H1 (cell line): ENCODE measurements at regions not wholly inside any gene's neighbourhood (a gene's known extent, or its start where the extent isn't known, plus 50 kb on each side); places are given as distances from the start of the nearest gene placed in this dataset.
A peak's percentile ranks its signal among the peaks of the same experiment; 100 is the strongest.

Experiments used
- CTCF ChIA-PET: fragments of 300-600 bp; sonication (Branson Sonifier 250); formaldehyde crosslinking; loops from one replicate; lab custom pipeline; 2021; ENCODE audit not compliant: partially characterized antibody; lab: Charles Lee
- POLR2A ChIA-PET: fragments of 300-600 bp; sonication (Branson Sonifier 250); formaldehyde crosslinking; loops from one replicate; lab custom pipeline; 2021; ENCODE audit warnings: inconsistent platforms; ENCODE audit not compliant: partially characterized antibody; lab: Charles Lee
- DNase-seq, 2 experiments: peaks; one replicate each; pipeline versions ENCODE4 v3.0.0 to v3.0.0-alpha.2; 2010 to 2022; ENCODE audit warnings: low spot score in 2 of 2, low read depth in 1 of 2, mixed read lengths in 1 of 2
- FAIRE-seq: peaks from 2 replicates; lab custom pipeline; 2011; peaks lifted over from hg19 to GRCh38; lab: Jason Lieb, UNC
- H2AFZ ChIP-seq: 2 replicates; pipeline ENCODE4 v1.8.1; 2012; ENCODE audit warnings: low read length, inconsistent platforms
- H2AK5ac ChIP-seq: 2 replicates; pipeline ENCODE4 v1.6.1; 2013; ENCODE audit warnings: low read depth, low read length
- H2BK120ac ChIP-seq: replicated peaks from 2 replicates; pipeline ENCODE3; 2013; ENCODE audit warnings: low read depth, low read length, inconsistent platforms
- H2BK12ac ChIP-seq: 2 replicates; pipeline ENCODE4 v1.6.1; 2013; ENCODE audit warnings: low read depth, low read length
- H2BK15ac ChIP-seq: 2 replicates; pipeline ENCODE4 v1.6.1; 2013; ENCODE audit warnings: low read length
- H2BK20ac ChIP-seq: 2 replicates; pipeline ENCODE4 v1.6.1; 2013; ENCODE audit warnings: low read length
- H2BK5ac ChIP-seq: 2 replicates; pipeline ENCODE4 v1.6.1; 2013; ENCODE audit warnings: low read depth, low read length
- H3K14ac ChIP-seq: 2 replicates; pipeline ENCODE4 v1.6.1; 2013; ENCODE audit warnings: inconsistent platforms; ENCODE audit not compliant: insufficient read length
- H3K18ac ChIP-seq: 2 replicates; pipeline ENCODE4 v1.6.1; 2013; ENCODE audit warnings: low read length; ENCODE audit errors: extremely low read depth
- H3K23ac ChIP-seq: 2 replicates; pipeline ENCODE4 v1.6.1; 2013; ENCODE audit warnings: inconsistent platforms; ENCODE audit not compliant: insufficient read length
- H3K23me2 ChIP-seq: 2 replicates; pipeline ENCODE4 v1.6.1; 2013; ENCODE audit warnings: low read depth, low read length
- H3K27ac ChIP-seq: 2 replicates; pipeline ENCODE4 v1.6.1; 2011; ENCODE audit warnings: low read depth, low read length, inconsistent platforms
- H3K27me3 ChIP-seq, 4 experiments: replicated peaks in 1 of 4; 1 replicate in 1 of 4; 2 replicates in 3 of 4; pipeline versions ENCODE4 v1.6.1 to v1.8.1; 2011 to 2013; ENCODE audit warnings: low read length in 3 of 4, mild to moderate bottlenecking in 3 of 4, inconsistent platforms in 2 of 4, mixed read lengths in 2 of 4, moderate library complexity in 1 of 4; ENCODE audit not compliant: control insufficient read depth in 3 of 4, insufficient read depth in 3 of 4; ENCODE audit errors: extremely low read depth in 1 of 4
- H3K36me3 ChIP-seq, 4 experiments: 2 replicates each; pipeline versions ENCODE4 v1.6.1 to v1.8.1; 2011 to 2013; ENCODE audit warnings: mild to moderate bottlenecking in 4 of 4, low read length in 3 of 4, moderate library complexity in 2 of 4, control low read depth in 1 of 4, inconsistent platforms in 1 of 4; ENCODE audit not compliant: insufficient read depth in 4 of 4, control insufficient read depth in 2 of 4
- H3K4ac ChIP-seq: replicated peaks from 2 replicates; pipeline ENCODE3; 2013; ENCODE audit warnings: low read length, low read depth, mixed read lengths, inconsistent platforms; ENCODE audit not compliant: insufficient read length
- H3K4me1 ChIP-seq, 4 experiments: replicated peaks in 1 of 4; 1 replicate in 1 of 4; 2 replicates in 3 of 4; pipeline versions ENCODE4 v1.6.1 to v1.8.1; 2011 to 2013; ENCODE audit warnings: low read length in 3 of 4, inconsistent platforms in 2 of 4, mixed read lengths in 1 of 4; ENCODE audit not compliant: insufficient read depth in 4 of 4, control insufficient read depth in 3 of 4
- H3K4me2 ChIP-seq, 2 experiments: 2 replicates each; pipeline versions ENCODE4 v1.6.1 to v1.8.1; 2011 to 2013; ENCODE audit warnings: low read depth in 2 of 2, low read length in 2 of 2, control low read depth in 1 of 2, inconsistent platforms in 1 of 2, mild to moderate bottlenecking in 1 of 2; ENCODE audit not compliant: insufficient read depth in 1 of 2
- H3K4me3 ChIP-seq, 4 experiments: fragments of 200-600, 300-600 bp in 1 of 4; sonication (generic), shearing (Covaris generic), sonication (Bioruptor Twin) in 1 of 4; 2 replicates each; pipeline versions ENCODE4 v1.5.1 to v1.8.1; 2011 to 2016; ENCODE audit warnings: low read length in 4 of 4, low read depth in 3 of 4, control low read depth in 2 of 4, inconsistent platforms in 2 of 4, mild to moderate bottlenecking in 2 of 4, mixed read lengths in 1 of 4, moderate library complexity in 1 of 4; ENCODE audit not compliant: insufficient read depth in 2 of 4; ENCODE audit errors: extremely low read depth in 1 of 4
- H3K56ac ChIP-seq: replicated peaks from 2 replicates; pipeline ENCODE3; 2013; ENCODE audit warnings: low read depth, mild to moderate bottlenecking, mixed read lengths, low read length, inconsistent platforms; ENCODE audit not compliant: insufficient read length
- H3K79me1 ChIP-seq: 2 replicates; pipeline ENCODE4 v1.6.1; 2013; ENCODE audit warnings: low read depth, low read length, control low read depth
- H3K79me2 ChIP-seq, 2 experiments: 2 replicates each; pipeline versions ENCODE4 v1.6.1 to v1.8.1; 2012 to 2013; ENCODE audit warnings: low read length in 2 of 2, mild to moderate bottlenecking in 2 of 2, inconsistent platforms in 1 of 2; ENCODE audit not compliant: insufficient read depth in 2 of 2, control insufficient read depth in 1 of 2
- H3K9ac ChIP-seq, 4 experiments: replicated peaks in 1 of 4; 1 replicate in 1 of 4; 2 replicates in 3 of 4; pipeline versions ENCODE4 v1.6.1 to v1.8.1; 2011 to 2013; ENCODE audit warnings: low read depth in 3 of 4, low read length in 3 of 4, control low read depth in 2 of 4, mild to moderate bottlenecking in 2 of 4, moderate library complexity in 2 of 4, inconsistent platforms in 1 of 4; ENCODE audit errors: extremely low read depth in 1 of 4
- H3K9me3 ChIP-seq, 2 experiments: 2 replicates each; pipeline versions ENCODE4 v1.6.1 to v1.8.1; 2012 to 2013; ENCODE audit warnings: mild to moderate bottlenecking in 2 of 2, moderate library complexity in 2 of 2, control low read depth in 1 of 2, inconsistent platforms in 1 of 2, low read depth in 1 of 2, low read length in 1 of 2, mixed read lengths in 1 of 2; ENCODE audit not compliant: insufficient read depth in 2 of 2
- H4K20me1 ChIP-seq, 2 experiments: replicated peaks in 1 of 2; 2 replicates each; pipeline versions ENCODE3 to v1.8.1; 2011 to 2013; ENCODE audit warnings: inconsistent platforms in 2 of 2, low read length in 2 of 2, mild to moderate bottlenecking in 1 of 2; ENCODE audit not compliant: insufficient read depth in 2 of 2, control insufficient read depth in 1 of 2
- H4K5ac ChIP-seq: 2 replicates; pipeline ENCODE4 v1.6.1; 2013; ENCODE audit warnings: low read length, low read depth, mixed read lengths, inconsistent platforms; ENCODE audit not compliant: insufficient read length
- H4K8ac ChIP-seq: 2 replicates; pipeline ENCODE4 v1.8.0; 2013; ENCODE audit warnings: mild to moderate bottlenecking, moderate library complexity, low read length, inconsistent platforms; ENCODE audit not compliant: insufficient read depth; ENCODE audit errors: extremely low read depth
- H4K91ac ChIP-seq: replicated peaks from 2 replicates; pipeline ENCODE3; 2013; ENCODE audit warnings: low read length, mixed read lengths, inconsistent platforms; ENCODE audit not compliant: insufficient read length
- BRCA1 ChIP-seq: IDR thresholded peaks from 2 replicates; pipeline ENCODE4 v1.6.1; 2012; ENCODE audit warnings: low read depth, low read length, improper control_type of control experiment
- CREB1 ChIP-seq: IDR thresholded peaks from 2 replicates; pipeline ENCODE4 v1.6.1; 2012; ENCODE audit warnings: inconsistent platforms
- HDAC2 ChIP-seq, 2 experiments: fragments of 300-600 bp in 1 of 2; sonication (generic) in 1 of 2; IDR thresholded peaks; 2 replicates each; pipeline ENCODE4 v1.6.1; 2011 to 2012; ENCODE audit warnings: low read depth in 2 of 2, low read length in 2 of 2, mild to moderate bottlenecking in 2 of 2, moderate library complexity in 2 of 2, borderline replicate concordance in 1 of 2, inconsistent platforms in 1 of 2
- HDAC6 ChIP-seq: IDR thresholded peaks from one replicate; pipeline ENCODE4 v1.7.1; 2012; ENCODE audit warnings: low read depth, mild to moderate bottlenecking, inconsistent platforms, low read length, moderate library complexity
- KDM4A ChIP-seq: IDR thresholded peaks from one replicate; pipeline ENCODE4 v1.7.1; 2012; ENCODE audit warnings: low read depth, mild to moderate bottlenecking, moderate library complexity, low read length, inconsistent platforms; ENCODE audit not compliant: severe bottlenecking
- NRF1 ChIP-seq: IDR thresholded peaks from 2 replicates; pipeline ENCODE4 v1.6.1; 2011; ENCODE audit warnings: mild to moderate bottlenecking, low read depth, low read length, improper control_type of control experiment
- PHF8 ChIP-seq: fragments of 200-600 bp; sonication (generic); conservative IDR thresholded peaks from 2 replicates; pipeline ENCODE4 v1.7.1; 2012; ENCODE audit warnings: low read depth, mild to moderate bottlenecking, inconsistent platforms, low read length, moderate library complexity
- POLR2A ChIP-seq, 2 experiments: IDR thresholded peaks; 1 replicate in 1 of 2; 2 replicates in 1 of 2; pipeline ENCODE4 v1.6.1; 2011; ENCODE audit warnings: low read depth in 2 of 2, low read length in 2 of 2, mild to moderate bottlenecking in 2 of 2; ENCODE audit errors: control extremely low read depth in 1 of 2
- POU5F1 ChIP-seq: IDR thresholded peaks from 2 replicates; pipeline ENCODE4 v1.6.1; 2011; ENCODE audit warnings: low read depth, mild to moderate bottlenecking, low read length, moderate library complexity
- WGBS, 2 experiments: shearing (Covaris generic) in 1 of 2; methylation state at CpG; one replicate each; pipeline versions ENCODE4 v1.1.6 to v1.1.7; 2013 to 2015; ENCODE audit warnings: low lambda C conversion rate in 2 of 2, mixed read lengths in 2 of 2, inconsistent platforms in 1 of 2, low coverage in 1 of 2, missing lambda C conversion rate in 1 of 2; ENCODE audit not compliant: insufficient replicate concordance in 2 of 2, insufficient coverage in 1 of 2, insufficient read length in 1 of 2; ENCODE audit errors: extremely low coverage in 1 of 2, missing lambda C conversion rate in 1 of 2; 5-methylcytosine and 5-hydroxymethylcytosine counted together

DNA sequence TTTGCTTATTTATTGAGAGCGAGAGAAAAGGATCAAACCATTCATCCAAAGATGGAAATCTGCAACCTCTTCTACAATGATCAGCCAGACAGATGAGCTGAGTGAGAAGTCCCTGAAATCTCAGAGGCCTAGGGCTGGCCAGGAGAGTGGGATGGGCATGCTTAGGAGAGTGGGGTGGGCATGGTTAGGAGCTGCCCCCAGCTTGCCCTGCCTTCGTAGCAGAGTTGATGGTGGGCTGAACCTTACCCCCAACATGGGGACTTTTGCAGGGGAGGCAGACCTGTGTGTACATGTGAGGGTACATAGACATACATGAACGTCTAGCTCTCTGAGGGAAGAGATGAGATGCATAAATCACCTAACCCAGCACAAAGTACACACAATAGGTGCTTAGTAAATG lies 95.7 kb upstream of the ESRRB start:
- no peak overlapping the region for H3K4me2 ChIP-seq
- no peaks in the 10 kb centered on the region for H3K79me2 ChIP-seq
- no peaks in the 10 kb centered on the region for H3K9me3 ChIP-seq
- H2BK120ac ChIP-seq: no peak overlapping the region
- H3K9ac ChIP-seq: no peak overlapping the region
- H3K27ac ChIP-seq: no peak overlapping the region
- no peak overlapping the region for H3K4ac ChIP-seq
- 64% methylated on average over 3 of the region's 3 CpGs; no CpG with 5 or more reads in 1 of the 2 experiments for WGBS, 2 experiments
- H3K27me3 ChIP-seq: no peaks in the 10 kb centered on the region
- H2BK15ac ChIP-seq: no peak overlapping the region
- no peak overlapping the region for H3K4me3 ChIP-seq
- no peaks in the 10 kb centered on the region; the same call in 1 of the 2 replicates for H3K23me2 ChIP-seq
- no peaks in the 10 kb centered on the region; a peak in 1 of 7 replicates for H3K4me1 ChIP-seq
- no peak overlapping the region for H2BK5ac ChIP-seq
- no peak overlapping the region for H3K56ac ChIP-seq
- H3K14ac ChIP-seq: no peak overlapping the region
- H4K91ac ChIP-seq: no peak overlapping the region
- no peak overlapping the region for H3K18ac ChIP-seq
- no peak overlapping the region for H4K8ac ChIP-seq
- H4K5ac ChIP-seq: no peak overlapping the region
- DNase-seq: peak in 1 of 2 experiments; percentile 33
- H2AFZ ChIP-seq: no peak overlapping the region
- no peak overlapping the region for H2AK5ac ChIP-seq
- H3K23ac ChIP-seq: no peak overlapping the region
- H4K20me1 ChIP-seq: no peaks in the 10 kb centered on the region
- no peak for FAIRE-seq
- CTCF ChIA-PET: interaction anchor here (0.6 to 2.1 kb wide), 3 partner anchors 30 to 72 kb away, joined by 3 to 4 read pairs (median 3); no protein-coding TSS in a partner anchor
- no peak overlapping the region for H2BK20ac ChIP-seq
- H3K79me1 ChIP-seq: no peaks in the 10 kb centered on the region
- no peak overlapping the region for H2BK12ac ChIP-seq
- POLR2A ChIA-PET: no interaction called here
- H3K36me3 ChIP-seq: no peaks in the 10 kb centered on the region
- TF ChIP-seq NRF1: no peak
- no peak for TF ChIP-seq BRCA1
- no peak for TF ChIP-seq PHF8
- TF ChIP-seq HDAC2 (IDR thresholded peaks at IDR 0.05; ENCODE audit: borderline replicate concordance in 1 of 2, low read depth in 2 of 2, low read length in 2 of 2): no peak
- TF ChIP-seq KDM4A: no peak
- no peak for TF ChIP-seq HDAC6
- no peak for TF ChIP-seq CREB1
- no peak for TF ChIP-seq POU5F1
- TF ChIP-seq POLR2A (IDR thresholded peaks at IDR 0.05; ENCODE audit: control extremely low read depth in 1 of 2, low read depth in 2 of 2, low read length in 2 of 2): no peak
